ENCODE measurements at regions not wholly inside any gene's neighbourhood (a gene's known extent, or its start where the extent isn't known, plus 50 kb on each side); places are given as distances from the start of the nearest gene placed in this dataset.
"Not testable (repeated sequence)": the region's sequence is repeated elsewhere in the genome, so short reads cannot be mapped to it uniquely, and the experiment has no call there.

DNA sequence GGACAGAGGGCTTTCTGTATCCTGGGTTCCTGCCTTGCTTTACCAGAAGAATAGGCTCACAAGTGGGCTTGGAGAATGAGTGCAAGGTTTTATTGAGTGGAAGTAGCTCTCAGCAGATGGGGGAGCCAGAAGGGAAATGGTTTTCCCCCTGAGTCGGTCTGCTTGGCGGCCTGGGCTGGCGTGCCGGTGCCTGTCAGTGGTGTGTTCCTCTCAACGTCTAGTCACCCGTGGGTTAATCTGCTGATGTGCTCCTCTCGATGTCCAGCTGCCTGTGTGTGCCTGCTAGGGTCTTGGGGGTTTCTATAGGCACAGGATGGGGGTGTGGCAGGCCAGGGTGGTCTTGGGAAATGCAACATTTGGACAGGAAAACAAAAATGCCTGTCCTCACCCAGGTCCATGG lies 370.8 kb upstream of the ZNF462 start:
- TF ChIP-seq, protein P1, sequence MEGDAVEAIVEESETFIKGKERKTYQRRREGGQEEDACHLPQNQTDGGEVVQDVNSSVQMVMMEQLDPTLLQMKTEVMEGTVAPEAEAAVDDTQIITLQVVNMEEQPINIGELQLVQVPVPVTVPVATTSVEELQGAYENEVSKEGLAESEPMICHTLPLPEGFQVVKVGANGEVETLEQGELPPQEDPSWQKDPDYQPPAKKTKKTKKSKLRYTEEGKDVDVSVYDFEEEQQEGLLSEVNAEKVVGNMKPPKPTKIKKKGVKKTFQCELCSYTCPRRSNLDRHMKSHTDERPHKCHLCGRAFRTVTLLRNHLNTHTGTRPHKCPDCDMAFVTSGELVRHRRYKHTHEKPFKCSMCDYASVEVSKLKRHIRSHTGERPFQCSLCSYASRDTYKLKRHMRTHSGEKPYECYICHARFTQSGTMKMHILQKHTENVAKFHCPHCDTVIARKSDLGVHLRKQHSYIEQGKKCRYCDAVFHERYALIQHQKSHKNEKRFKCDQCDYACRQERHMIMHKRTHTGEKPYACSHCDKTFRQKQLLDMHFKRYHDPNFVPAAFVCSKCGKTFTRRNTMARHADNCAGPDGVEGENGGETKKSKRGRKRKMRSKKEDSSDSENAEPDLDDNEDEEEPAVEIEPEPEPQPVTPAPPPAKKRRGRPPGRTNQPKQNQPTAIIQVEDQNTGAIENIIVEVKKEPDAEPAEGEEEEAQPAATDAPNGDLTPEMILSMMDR (IDR thresholded peaks at IDR 0.05; ENCODE audit: control extremely low read depth in 1 of 3, insufficient read depth in 1 of 3, low read depth in 1 of 3, low read length in 3 of 3), result not testable (repeated sequence)
- TF ChIP-seq SIN3A (conservative IDR thresholded peaks at IDR 0.05 in 1 of 2, IDR thresholded peaks at IDR 0.05 in 1 of 2; ENCODE audit: low read depth in 1 of 2, low read length in 2 of 2); JUND (IDR thresholded peaks at IDR 0.05; ENCODE audit: low read length); MAFK (IDR thresholded peaks at IDR 0.05; ENCODE audit: low read depth, low read length); POLR2A (IDR thresholded peaks at IDR 0.05; ENCODE audit: control extremely low read depth in 1 of 2, low read depth in 2 of 2, low read length in 2 of 2); ZNF274 (IDR thresholded peaks at IDR 0.05; ENCODE audit: borderline replicate concordance, extremely low read depth, low read length); CREB1 (IDR thresholded peaks at IDR 0.05); TEAD4 (IDR thresholded peaks at IDR 0.05; ENCODE audit: low read depth, low read length): not testable (repeated sequence)

All from H1 (cell line).